GM23248 (cell line): ENCODE measurements at regions not wholly inside any gene's neighbourhood (a gene's known extent, or its start where the extent isn't known, plus 50 kb on each side); places are given as distances from the start of the nearest gene placed in this dataset.

Source experiments
- EZH2 ChIP-seq: fragments of 200-600 bp; sonication (generic); IDR thresholded peaks from 2 replicates; pipeline ENCODE4 v1.6.1; 2018; ENCODE audit warnings: antibody characterized with exemption, mild to moderate bottlenecking; ENCODE audit not compliant: insufficient read depth, poor library complexity, severe bottlenecking
- EZH2phosphoT487 ChIP-seq: fragments of 200-600 bp; sonication (generic); IDR thresholded peaks from 2 replicates; pipeline ENCODE4 v1.6.1; 2018; ENCODE audit warnings: antibody characterized with exemption, moderate library complexity, mild to moderate bottlenecking, low read depth; ENCODE audit not compliant: insufficient read depth

GRCh38 chr5:153899746-153900145 is 139.0 kb downstream of the FAM114A2 start:
- TF ChIP-seq EZH2phosphoT487 (no peak), EZH2 (no peak)
